Cardiac muscle cell (in vitro differentiated cells and primary cell): ENCODE measurements at regions not wholly inside any gene's neighbourhood (a gene's known extent, or its start where the extent isn't known, plus 50 kb on each side); places are given as distances from the start of the nearest gene placed in this dataset.

Experiments
- DNase-seq, 2 donors: peaks; one replicate each; pipeline versions ENCODE4 v3.0.0 to v3.0.0-alpha.2; 2010 to 2017; ENCODE audit warnings: low read depth in 1 of 2, low spot score in 1 of 2
- H3K27ac ChIP-seq: fragments of 200-600 bp; sonication (generic); 2 replicates; pipeline ENCODE4 v1.5.1; 2016
- H3K27me3 ChIP-seq: fragments of 200-600 bp; sonication (generic); 2 replicates; pipeline ENCODE4 v1.6.0; 2016; ENCODE audit warnings: control low read depth
- H3K36me3 ChIP-seq: fragments of 200-600 bp; sonication (generic); 2 replicates; pipeline ENCODE4 v1.5.1; 2016; ENCODE audit warnings: control low read depth
- H3K4me1 ChIP-seq: fragments of 200-600 bp; sonication (generic); 2 replicates; pipeline ENCODE4 v1.8.1; 2017; ENCODE audit warnings: low read depth, mild to moderate bottlenecking, mixed run types
- H3K4me3 ChIP-seq: fragments of 200-600 bp; sonication (generic); 2 replicates; pipeline ENCODE4 v1.5.1; 2016; ENCODE audit warnings: mild to moderate bottlenecking
- H3K9me3 ChIP-seq: fragments of 200-600 bp; sonication (generic); 2 replicates; pipeline ENCODE4 v1.5.1; 2017; ENCODE audit warnings: low read depth, mild to moderate bottlenecking, control low read depth
- TF ChIP-seq, protein P1 (sequence below): IDR thresholded peaks from 2 replicates; pipeline ENCODE4 v1.5.1; 2012; ENCODE audit warnings: low read depth, mild to moderate bottlenecking, low read length

DNA sequence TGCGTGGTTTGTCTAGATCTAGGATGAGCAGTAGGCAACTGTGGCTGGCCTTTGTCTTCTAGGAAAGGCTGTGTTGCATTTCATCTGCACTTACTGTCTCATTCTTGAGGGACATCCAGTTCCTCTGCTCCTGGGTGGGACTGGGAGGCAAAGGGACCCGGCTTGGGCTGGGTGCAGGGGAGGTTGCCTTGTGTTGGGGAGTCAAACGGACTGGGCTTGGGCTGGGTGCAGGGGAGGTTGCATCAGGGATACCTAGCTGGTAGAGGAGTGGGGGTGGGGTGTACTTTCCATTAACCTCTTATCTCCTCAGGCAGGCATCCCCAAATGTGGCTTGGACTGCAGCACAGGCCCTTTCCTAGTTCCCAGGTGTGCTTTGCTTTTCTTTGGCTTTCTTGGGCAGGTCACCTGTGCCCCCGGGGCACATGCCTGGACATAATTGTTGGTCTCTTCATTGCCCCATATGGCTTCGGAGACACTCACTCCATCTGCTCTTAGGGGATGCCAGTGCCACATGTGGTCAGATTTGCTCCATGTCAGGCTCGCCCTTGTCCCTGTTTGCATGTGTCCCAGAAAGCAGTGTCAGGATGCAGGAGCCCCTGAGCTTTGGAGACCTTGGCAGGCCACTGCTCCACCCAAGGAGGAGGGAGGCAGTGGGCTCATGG is 1682.9 kb downstream of the TP53TG3F start:
- TF ChIP-seq, protein P1, sequence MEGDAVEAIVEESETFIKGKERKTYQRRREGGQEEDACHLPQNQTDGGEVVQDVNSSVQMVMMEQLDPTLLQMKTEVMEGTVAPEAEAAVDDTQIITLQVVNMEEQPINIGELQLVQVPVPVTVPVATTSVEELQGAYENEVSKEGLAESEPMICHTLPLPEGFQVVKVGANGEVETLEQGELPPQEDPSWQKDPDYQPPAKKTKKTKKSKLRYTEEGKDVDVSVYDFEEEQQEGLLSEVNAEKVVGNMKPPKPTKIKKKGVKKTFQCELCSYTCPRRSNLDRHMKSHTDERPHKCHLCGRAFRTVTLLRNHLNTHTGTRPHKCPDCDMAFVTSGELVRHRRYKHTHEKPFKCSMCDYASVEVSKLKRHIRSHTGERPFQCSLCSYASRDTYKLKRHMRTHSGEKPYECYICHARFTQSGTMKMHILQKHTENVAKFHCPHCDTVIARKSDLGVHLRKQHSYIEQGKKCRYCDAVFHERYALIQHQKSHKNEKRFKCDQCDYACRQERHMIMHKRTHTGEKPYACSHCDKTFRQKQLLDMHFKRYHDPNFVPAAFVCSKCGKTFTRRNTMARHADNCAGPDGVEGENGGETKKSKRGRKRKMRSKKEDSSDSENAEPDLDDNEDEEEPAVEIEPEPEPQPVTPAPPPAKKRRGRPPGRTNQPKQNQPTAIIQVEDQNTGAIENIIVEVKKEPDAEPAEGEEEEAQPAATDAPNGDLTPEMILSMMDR = no peak
- Histone ChIP-seq H3K4me3 (no peak overlapping the region), H3K27ac (no peak overlapping the region), H3K9me3 (no peaks in the 10 kb centered on the region), H3K4me1 (no peaks in the 10 kb centered on the region), H3K27me3 (no peaks in the 10 kb centered on the region), H3K36me3 (no peaks in the 10 kb centered on the region)
- DNase-seq = no peak

DNA sequence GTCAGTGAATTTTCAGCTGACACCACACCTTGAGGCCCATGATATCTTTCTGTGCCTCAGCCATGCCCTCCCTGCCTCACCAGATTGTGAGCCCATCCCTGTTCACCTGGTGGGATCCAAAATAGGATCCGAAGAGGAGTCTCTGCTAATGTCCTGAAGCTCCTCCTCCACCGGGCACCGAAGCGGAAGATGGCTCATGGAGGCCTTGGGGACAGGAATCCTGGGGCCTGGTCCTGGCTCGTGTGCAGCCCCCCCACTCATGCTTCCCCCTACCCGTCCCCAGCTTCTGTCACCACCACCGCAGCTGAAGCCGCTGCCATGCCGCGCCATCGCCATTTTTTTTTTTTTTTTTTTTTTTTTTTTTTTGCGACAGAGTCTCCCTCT is 1683.4 kb downstream of the TP53TG3F start:
- H3K4me3 ChIP-seq = no peak overlapping the region
- H3K36me3 ChIP-seq = no peaks in the 10 kb centered on the region
- DNase-seq = no peak
- no peaks in the 10 kb centered on the region for H3K27me3 ChIP-seq
- no peaks in the 10 kb centered on the region for H3K9me3 ChIP-seq
- no peak overlapping the region for H3K27ac ChIP-seq
- TF ChIP-seq, protein P1 = no peak
- H3K4me1 ChIP-seq = no peaks in the 10 kb centered on the region

DNA sequence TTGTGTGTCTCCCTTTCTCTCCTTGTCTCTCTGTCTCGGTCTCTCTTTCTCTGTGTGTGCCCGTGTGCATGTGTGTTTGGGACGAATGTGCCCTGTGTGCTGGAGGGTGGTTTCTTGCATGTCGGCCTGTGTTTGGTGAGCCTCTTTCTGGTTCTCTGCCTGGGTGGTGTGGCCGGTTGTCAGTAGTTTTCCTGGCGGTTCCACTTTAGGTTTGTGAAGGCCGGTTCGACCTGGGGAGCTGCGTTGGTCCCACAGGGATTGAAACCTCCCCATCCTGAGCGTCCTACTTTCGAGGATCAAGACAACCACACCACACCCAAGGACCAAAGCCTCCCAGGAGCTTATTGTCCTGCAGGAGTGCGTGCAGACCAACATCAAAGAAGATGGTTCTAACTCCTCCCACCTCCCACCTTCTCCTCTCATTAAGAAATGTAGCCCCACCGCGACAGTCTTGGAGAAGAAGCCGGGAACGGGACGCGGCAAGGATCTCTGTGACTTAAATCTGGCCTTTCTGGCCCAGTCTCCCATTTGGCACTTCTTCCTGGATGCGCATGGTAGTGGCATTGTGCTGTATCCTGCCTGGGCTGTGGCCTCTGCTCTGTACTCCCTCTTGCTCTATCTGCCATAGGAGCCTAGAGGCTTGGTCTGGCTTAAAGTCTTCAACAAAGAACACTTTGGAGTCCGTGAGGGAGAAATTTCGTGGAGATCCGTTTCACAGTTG is 1685.0 kb downstream of the TP53TG3F start:
- TF ChIP-seq, protein P1 = no peak
- DNase-seq = no peak
- Histone ChIP-seq H3K4me3 (no peak overlapping the region), H3K9me3 (no peaks in the 10 kb centered on the region), H3K4me1 (no peaks in the 10 kb centered on the region), H3K27me3 (no peaks in the 10 kb centered on the region), H3K27ac (no peak overlapping the region), H3K36me3 (no peaks in the 10 kb centered on the region)

DNA sequence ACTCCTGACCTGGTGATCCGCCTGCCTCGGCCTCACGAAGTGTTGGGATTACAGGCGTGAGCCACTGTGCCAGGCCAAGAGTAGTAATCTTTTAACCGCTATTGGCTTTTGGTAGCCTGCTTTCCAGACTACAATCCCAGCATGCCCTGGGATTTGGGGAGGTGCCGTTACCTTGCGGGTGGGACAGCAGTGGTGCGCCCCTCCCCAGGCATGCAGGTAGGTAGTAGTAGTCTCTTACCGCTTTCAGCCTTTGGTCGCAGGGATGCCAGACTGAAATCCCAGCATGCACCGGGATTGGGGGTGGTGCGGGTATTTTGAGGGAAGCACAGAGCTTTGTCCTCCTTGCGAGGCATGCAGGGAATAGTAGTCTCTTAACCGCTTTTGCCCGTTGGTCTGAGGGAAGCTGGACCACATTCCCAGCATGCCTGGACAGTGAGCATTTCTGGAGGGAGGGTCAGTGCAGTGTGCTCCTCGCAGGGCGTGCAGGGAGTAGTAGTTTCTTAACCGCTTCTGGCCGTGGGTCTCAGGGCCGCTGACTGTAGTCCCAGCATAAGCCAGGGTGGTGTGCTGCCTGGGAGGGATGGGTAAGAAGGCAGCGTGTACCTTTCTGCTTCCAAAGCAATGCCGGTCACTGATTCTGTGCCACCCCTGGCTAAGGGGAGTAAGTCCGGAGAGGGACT is 1686.8 kb downstream of the TP53TG3F start:
- no peaks in the 10 kb centered on the region for H3K9me3 ChIP-seq
- TF ChIP-seq, protein P1 = no peak
- no peak overlapping the region for H3K4me3 ChIP-seq
- H3K27me3 ChIP-seq = no peaks in the 10 kb centered on the region
- DNase-seq = no peak
- H3K27ac ChIP-seq = no peak overlapping the region
- no peaks in the 10 kb centered on the region for H3K4me1 ChIP-seq
- H3K36me3 ChIP-seq = no peaks in the 10 kb centered on the region

DNA sequence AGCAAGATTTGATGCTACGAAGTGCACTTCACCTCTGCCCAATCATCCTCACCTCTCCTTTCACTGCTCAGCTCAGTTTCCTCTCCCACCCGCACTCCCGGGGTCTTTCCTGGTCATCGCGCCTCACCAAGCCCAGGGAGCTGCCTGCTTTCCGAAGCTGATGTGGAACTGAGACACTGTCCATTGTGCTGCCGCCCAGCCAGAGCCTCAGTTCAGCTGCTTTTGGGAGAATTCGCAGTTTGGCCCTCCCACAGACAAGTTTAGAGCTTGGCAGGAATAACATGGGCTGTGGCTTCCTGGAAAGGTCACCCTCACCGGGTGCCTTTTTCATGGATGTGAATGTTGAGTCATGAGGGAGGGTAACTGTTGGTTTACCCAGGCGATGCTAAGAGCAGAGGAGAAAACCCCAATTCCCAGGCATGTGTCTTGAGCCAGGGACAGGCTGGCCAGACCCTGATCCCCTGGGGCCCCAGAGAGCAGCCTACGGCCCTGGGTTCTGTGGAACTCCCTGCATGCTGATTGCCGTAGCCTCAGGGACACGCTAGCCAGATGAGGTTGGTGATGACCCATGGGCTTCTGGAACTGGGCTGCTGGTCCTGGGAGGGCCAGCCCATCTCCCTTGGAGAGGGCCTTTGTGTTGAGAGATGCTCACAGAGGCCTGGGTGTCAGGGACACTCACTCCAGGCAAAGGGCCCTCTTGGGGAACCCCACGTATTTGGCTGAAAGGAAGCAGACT is 1687.5 kb downstream of the TP53TG3F start:
- TF ChIP-seq, protein P1 = no peak
- Histone ChIP-seq H3K36me3 (no peaks in the 10 kb centered on the region), H3K9me3 (no peaks in the 10 kb centered on the region), H3K4me1 (no peaks in the 10 kb centered on the region), H3K4me3 (no peak overlapping the region), H3K27ac (no peak overlapping the region), H3K27me3 (no peaks in the 10 kb centered on the region)
- DNase-seq = no peak
